GM18909 (cell line): ENCODE measurements at regions not wholly inside any gene's neighbourhood (a gene's known extent, or its start where the extent isn't known, plus 50 kb on each side); places are given as distances from the start of the nearest gene placed in this dataset.

ENCODE experiments used
- ATAC-seq: cut with Tn5 transposase; IDR thresholded peaks from one replicate; pipeline ENCODE4 v1.9.1; 2021; ENCODE audit warnings: mild to moderate bottlenecking; ENCODE audit not compliant: unreplicated experiment, poor library complexity

DNA sequence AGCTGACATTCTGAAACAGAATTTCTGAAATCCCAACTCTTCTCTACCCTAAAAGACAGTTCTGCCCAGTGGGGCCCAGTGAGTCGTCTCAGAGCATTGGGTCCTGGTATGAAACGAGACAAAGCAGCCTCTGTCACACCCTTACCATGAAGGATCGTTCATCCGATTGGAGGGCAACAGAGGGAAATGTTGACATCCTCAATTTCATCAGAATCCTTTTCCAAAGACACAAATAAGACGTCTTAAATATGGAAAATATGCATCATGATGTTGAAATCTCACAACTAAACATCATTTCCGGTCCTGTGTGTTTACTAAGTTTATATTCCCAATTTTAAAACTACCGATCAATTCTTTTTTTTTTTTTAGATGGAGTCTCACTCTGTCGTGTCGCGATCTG, 112.1 kb upstream of the SLC45A1 start:
- ATAC-seq = no peak

DNA sequence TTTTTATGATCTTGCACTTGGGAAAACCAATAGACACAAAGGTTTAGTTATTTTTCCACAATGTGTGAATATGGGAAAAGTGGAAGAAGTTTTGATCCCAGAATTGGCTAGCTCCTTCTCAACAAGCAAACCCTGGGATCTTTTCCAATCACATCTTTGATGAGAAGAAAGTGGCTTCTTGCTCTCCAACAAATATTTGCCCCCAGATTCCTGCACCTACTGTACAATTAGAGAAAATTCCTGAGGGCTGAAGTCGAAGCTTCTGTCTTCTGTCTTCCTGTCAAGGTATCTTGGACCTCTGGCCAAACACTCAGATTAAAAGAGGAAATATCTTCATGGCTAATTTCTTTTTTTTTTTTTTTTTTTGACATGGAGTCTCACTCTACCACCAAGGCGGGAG, 113.1 kb upstream of the SLC45A1 start:
- no peak for ATAC-seq

DNA sequence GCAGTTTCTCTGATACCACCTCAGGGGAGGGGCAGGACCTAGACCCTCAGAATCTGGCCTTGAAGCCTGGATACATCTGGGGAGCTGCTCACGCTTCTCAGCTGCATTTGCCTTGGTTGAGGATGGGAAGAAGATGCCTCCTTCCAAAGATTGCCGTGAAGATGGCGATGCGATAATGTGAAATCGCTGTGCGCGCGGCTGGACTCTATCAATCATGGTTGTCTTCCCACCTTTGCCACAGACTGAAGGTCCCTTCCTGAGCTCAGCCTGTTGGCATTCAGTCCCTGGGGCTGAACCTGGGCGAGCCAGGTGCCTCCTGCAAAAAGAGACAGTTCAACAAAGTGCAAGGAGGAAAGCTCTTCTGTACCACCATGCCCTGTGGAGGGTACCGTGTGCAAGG, 114.4 kb upstream of the SLC45A1 start:
- ATAC-seq = no peak

DNA sequence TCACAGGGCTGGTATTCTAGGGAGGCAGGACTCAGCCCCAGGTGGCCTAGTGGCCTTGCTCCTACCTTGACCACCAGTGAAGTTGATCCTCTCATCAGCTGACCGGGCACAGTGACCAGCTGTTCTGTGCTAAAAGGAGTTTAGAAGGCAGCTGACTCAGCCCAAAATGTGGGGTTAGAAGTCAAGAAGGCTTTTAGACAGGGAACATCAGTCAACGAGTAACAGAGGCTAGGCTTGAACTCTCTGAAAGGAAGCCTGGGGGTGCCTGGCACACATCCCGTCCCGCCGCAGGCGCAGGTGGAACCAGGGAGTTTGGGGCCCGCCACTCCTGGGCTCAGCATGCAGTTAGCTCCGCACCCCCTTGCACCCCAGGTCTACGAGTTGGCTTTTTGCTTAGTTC, 114.9 kb upstream of the SLC45A1 start:
- no peak for ATAC-seq

DNA sequence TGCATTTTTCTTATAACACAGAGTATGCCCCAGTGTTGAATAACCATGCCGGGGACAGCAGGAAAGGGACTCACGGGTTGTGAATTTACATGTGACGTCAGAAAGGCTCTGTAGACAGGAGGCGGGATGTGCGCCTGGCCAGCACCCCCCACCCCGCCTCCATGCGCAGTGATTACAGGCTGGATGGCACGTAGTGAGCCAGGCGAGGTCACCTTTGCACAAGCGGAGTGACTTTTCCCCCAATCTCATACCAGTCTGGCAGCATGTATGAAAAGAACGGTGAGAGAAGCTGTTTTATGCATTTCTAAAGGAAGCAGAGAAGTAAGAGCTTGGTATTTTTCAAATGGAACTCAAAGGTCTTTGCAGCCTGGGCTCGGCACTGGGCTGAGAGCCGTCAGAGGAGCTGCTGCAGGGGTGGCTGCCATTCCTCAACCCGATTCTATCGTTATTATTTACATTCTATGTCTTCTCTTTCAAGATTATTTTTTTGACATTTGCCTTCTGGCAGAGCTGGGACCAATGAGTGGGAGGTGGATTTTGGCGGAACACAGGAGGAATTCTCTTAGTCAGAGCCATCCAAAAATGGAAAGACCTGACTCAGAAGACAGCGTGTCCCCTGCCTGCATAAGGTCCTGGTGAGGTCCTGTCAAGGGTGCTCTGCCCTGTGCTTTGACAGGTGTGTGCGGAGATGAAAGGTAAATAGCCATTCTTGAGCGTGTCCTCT, 115.6 kb upstream of the SLC45A1 start:
- no peak for ATAC-seq

DNA sequence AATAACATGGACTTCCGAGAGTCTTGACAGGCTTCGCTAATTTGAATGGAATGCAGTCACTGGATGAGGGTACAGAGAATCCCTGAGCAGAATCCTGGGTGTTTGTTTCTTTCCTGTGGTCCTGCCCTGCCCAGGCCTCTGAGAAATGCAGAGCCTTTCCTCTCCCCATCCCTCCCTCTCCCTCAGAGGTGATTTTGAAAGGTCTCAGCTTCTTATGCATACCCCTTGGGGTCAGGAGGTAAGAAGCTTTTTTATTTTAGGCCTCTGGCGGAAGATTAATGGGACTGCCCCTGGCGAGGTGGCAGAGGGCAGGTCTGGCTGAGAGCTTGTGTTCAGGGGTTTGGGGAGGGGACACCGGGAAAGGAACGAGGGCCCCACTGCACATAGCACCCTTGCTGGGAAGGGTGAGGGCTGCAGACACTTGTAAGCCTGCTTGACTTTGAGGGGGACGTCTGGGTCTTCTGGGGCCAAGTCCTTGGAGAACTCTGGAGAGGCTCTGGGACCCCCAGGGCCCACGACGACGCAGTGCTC, 116.5 kb upstream of the SLC45A1 start:
- ATAC-seq = no peak

DNA sequence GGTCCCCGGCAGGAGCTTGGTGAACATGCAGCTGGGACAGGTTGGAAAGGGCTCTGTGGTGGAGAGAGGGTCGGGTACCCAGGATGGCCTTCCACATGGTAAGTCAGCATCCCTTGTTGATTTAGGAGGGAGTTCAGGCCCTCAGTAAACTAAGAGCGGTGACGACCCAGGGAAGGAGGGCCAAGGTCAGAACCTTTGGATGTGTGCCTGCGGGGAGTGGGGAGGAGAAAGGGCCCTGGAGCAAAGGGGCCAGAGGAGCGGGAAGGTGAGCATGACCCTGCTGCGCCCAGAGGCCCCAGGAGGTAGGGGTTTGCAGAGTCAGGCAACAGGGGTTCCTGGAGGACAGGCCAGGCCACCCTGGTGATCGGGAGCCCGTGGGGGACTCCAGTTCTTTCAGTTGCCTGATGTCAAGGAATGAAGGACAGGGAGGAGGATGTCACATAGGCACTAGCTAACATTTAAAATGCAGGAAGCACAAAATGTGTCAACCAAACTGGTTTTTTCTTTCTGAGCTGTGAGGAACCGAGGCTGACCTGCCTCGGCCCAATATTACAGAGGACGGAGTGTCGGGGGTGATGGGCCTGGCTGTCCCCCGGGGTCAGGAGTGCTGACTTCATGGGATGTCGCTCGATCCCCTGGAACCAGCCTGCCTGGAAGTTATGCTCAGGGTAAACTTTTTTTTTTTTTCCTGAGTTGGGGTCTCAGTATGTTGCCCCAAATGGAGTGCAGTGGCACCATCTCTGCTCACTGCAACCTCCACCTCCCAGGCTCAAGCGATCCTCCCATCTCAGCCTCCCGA, 117.4 kb upstream of the SLC45A1 start:
- ATAC-seq = no peak

DNA sequence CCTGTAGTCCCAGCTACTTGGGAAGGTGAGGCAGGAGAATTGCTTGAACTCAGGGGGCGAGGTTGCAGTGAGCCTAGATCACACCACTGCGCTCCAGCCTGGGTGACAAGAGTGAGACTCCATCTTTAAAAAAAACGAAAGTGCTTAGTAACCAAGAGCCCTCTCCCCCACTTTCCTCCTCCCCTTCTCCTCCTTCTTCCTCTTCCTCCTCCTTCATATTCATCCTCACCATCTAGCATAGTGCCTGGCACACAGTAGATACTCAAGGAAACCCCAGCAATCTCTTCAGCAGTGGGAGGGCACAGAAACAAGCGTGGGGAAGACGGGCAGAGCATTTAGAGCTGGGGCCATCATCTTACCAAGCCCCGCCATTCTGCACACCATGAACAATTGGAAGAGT, 119.4 kb upstream of the SLC45A1 start:
- no peak for ATAC-seq

DNA sequence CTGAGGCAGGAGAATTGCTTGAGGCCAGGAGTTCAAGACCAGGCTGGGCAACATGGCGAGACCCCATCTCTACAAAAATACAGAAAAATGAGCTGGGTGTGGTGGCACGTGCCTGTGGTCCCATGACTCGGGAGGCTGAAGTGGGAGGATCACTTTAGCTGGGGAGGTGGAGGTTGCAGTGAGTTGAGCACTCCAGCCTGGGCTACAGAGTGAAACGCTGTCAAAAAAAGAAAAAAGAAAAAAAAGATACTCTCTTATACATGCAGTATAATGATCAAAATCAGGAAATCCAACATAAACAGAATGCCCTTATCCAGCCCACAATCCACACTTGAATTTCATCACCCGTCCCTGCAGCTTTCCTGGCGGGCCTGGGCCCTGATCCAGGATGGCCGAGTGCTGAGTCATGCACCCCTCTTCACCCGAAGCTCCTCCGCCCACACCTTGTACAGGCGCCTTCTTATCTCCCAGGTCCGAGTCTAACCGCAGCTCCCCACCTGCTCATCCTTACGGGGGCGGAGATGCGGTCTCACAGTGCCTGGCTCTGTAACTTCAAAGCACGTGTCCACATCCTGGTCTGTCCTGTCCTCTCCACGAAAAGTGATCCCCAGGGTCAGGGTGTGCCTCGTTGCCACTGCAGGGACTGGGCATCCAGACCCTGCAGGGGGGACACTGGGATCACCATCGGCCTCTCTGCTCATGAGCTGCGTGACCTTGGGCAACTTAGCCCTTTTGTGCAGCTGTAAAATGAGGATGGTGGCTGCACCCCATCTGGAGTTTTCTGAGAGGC, 120.2 kb upstream of the SLC45A1 start:
- ATAC-seq = no peak

DNA sequence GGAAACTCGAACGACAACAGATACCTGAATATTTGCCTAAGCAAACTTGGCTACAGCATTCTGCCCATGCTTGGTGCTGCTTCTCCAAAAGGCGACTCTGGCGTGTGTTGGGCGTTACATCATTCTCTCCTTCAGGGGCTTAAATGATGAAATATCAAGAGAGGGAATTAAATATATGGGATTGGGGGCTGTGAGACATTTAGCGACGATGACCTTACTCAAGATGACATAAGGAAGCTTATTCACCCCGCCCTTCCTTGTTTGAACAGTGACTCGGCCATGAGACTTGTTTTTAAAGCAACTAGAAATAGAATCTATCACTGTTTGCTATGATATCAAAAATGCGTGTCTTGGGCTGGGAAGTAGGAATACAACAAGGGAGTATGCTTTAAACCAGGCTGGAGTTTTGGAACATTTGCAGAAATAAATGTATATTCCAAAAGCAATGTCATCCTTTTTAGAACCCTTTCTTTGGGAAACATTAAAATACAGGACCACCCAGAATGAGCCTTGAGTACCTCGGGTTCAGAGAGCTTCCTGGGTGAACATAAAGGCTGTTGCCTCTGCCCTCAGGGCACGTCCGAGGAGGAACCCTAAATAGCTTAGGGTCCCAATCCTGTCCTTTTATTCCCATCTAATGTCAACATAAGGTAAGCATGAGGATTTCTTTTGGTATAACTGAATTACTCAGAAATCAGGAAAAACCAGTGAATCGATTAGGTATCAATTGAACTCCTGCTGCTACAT, 123.3 kb upstream of the SLC45A1 start:
- ATAC-seq = no peak

DNA sequence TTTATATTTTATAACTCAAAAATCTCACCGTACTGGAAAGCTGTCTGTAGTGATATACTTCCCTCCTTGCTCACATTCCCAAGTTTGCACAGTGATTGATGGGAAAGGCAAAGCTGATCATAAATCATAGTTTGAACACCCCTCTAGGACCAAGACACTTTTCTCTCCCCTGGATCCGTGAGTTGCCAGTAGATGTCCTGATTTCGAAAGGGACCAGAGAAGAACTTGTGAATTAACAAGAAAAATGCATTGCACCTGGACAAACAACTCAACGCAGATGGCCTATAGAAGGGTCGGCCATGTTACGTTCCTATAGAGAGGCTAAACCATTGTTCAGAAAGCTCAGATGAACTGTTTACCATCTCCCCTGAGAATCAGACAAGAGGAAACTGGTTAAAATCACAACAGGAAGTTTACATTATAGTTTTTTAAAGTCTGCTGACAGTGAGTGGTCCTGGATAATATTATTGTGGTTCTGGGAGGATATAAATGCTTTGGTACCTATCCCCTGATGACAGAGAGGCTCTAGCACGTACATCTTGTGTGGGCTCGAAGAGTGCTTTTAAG, 124.0 kb upstream of the SLC45A1 start:
- ATAC-seq = no peak

DNA sequence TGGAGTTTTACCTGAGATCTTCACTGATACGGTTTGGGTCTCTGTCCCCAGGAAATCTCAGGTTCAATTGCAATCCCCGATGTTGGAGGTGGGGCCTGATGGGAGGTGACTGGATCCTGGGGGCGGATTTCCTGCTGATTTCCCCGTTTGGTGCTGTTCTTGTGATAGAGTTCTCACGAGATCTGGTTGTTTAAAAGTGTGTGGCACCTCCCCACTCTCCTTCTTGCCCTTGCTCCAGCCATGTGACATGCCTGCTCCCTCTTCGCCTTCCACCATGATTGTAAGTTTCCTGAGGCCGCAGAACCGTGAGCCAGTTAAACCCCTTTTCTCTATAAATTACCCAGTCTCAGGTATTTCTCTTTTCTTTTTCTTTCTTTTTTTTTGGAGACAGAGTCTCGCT, 126.4 kb upstream of the SLC45A1 start:
- ATAC-seq = no peak

DNA sequence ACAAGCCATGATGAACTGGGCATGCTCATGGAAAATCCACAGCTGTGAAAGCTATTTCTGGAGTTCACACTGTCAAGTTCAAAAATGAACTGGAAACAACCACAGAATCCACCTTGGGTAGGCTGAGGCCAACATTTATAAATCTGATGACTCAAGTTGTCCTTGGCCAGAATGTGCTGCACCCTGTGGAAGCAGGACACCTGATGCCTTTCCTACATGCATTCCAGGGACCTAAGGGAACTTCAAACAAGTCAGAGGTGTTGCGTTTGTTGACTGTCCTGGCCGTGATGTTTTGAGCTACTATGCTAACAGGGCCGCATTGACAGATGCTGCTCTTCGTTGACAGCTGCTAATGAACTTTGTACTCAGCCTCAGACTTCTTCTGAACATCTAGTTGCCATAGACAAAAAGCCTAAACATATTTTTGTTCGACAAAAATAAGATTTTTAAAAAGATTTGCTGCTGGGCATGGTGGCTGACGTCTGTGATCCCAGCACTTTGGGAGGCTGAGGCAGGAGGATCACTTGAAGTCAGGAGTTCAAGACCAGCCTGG, 127.9 kb upstream of the SLC45A1 start:
- no peak for ATAC-seq

DNA sequence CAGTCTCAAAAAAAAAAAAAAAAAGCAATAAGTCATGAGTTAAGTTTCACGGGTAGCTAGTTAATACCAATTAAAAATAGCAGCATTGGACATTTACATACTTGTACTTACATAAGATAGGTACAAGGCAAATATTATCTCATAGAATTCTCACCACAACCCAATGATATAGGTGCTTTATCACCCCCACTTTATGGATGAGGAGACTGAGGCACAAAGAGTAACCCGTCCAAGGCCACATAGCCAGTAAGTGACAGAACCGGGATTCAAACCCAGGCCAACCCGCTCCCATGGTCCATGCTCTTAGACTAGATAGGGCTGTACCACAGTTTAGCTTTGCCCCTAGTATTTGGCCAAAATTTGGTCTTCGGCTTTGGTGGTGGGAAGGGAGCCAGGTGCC, 132.5 kb upstream of the SLC45A1 start:
- ATAC-seq = no peak

DNA sequence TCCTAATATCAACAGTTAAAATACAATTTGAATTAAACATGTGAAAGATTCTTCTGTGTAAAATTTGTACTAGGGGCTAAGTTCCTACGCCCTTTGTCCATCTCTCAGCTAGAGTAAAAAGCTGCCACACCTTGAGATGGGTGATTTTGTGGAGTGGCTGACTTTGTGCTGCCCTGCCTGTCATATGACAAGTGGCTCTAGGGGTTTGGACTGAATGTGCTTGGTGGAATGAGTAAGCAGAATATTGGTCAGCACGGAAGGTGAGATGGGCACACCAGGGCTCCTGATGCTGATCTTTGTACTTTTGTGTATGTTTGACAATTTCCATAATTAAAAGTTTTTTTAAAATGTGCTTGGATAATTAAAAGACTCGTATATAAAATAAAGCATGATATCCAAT, 133.6 kb upstream of the SLC45A1 start:
- no peak for ATAC-seq

DNA sequence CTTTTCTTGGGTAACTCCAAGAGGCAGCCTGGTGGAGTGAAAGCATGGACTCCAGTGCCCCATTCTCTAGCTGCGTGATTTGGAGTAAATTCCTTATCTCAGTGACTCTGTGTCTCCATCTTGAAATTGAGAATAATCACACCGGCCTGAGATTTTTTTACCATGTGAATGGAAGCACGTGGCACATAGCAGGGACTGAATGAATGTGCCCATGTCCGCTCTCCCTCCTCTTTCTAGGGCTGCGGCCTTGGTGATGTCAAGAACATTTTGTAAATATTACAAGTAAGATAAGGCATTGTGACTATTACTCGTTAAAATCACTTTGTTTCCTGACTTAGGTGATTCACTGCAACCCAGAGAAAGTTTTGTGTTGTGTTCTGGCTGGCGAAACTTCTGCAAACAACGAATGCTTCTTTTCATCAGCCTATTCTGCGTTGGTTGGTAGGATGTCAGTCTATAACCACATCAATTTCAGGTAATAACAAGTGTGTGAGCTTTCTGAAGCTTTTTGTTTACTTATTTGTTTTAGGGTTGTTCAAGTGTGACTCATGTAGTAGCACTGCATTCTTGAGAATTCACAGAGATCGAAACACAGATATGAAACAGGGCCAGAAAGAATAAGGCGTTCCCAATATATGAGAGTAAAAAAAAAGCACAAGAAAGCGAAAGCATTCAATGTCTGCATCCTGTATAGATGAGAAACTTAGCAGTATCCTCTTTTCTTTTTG, 135.7 kb upstream of the SLC45A1 start:
- peak; percentile 68 for ATAC-seq

DNA sequence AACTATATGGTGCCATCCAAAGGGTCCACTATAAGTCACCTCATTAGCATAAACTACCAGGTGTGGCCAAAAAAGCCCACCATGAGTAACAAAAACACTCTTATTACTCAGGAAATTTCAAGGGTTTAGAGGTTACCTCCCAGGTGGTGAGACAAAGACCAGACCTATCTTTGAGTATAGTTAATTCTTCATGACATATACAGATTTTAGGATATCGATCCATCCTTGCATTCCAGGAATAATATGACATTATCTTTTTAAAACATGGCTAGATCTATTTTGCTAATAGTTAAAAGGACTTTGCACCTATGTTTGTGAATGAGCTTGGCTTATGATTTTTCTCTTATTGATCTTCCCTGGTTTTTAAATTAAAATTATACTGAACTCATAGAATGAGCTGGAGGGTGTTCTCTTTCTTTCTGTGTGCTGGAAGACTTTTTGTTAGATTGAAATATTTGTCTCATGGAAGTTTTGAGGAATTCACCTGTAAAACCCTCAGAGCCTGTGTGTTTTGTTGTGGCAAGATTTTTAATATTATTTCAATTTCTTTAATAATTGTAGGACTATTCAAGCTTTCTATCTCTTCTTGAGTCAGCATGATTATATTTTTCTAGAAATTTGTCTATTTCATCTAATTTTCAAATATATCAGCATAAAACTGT, 138.7 kb upstream of the SLC45A1 start:
- ATAC-seq = no peak

DNA sequence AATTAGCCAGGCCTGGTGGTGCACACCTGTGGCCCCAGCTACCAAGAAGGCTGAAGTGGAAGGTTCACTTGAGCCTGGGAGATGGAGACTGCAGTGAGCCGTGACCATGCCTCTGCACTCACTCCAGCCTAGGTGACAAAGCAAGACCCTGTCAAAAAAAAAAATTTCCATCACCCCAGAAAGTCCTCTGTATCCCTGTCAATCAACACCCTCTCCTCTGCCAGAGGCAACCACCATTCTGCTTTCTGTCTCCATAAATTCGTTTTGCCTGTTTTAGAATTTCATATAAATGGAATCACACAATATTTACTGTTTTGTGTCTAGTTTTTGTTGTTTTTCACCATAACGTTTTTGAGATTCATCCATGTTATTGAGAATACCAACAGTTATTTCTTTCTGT, 141.6 kb upstream of the SLC45A1 start:
- ATAC-seq = no peak
